ENCODE measurements at regions not wholly inside any gene's neighbourhood (a gene's known extent, or its start where the extent isn't known, plus 50 kb on each side); places are given as distances from the start of the nearest gene placed in this dataset.

GRCh38 chr6:3661390-3661789 is 90.1 kb downstream of the PXDC1 start:
- Histone ChIP-seq H4K20me1 (ENCODE audit: control insufficient read depth, insufficient read depth) (no peaks in the 10 kb centered on the region), H3K9me3 (replicated peaks; ENCODE audit: control insufficient read depth, insufficient read depth, low read length) (no peaks in the 10 kb centered on the region), H3K27me3 (replicated peaks in 1 of 2; ENCODE audit: control insufficient read depth in 2 of 2, insufficient read depth in 2 of 2, low read length in 1 of 2) (no peaks in the 10 kb centered on the region; a peak in 1 of 4 replicates), H3K4me2 (ENCODE audit: control insufficient read depth, insufficient read depth) (no peak overlapping the region), H3K4me1 (ENCODE audit: control insufficient read depth, insufficient read depth, low read length) (no peaks in the 10 kb centered on the region), H3K36me3 (ENCODE audit: control insufficient read depth in 2 of 2, insufficient read depth in 2 of 2, low read length in 1 of 2) (no peaks in the 10 kb centered on the region), H3K9ac (ENCODE audit: control insufficient read depth, insufficient read depth, low read length) (no peak overlapping the region), H2AFZ (ENCODE audit: control insufficient read depth, low read depth, low read length) (no peak overlapping the region), H3K4me3 (no peak overlapping the region), H3K27ac (ENCODE audit: control insufficient read depth, insufficient read depth) (no peak overlapping the region), H3K79me2 (ENCODE audit: control insufficient read depth, insufficient read depth, low read length) (no peaks in the 10 kb centered on the region)
- no TSS peak for BruUV-seq (replicated peaks)
- ChIA-PET POLR2A (no interaction called here), SMC1A (ENCODE audit: uncharacterized antibody, unreplicated experiment) (no interaction called here), RAD21 (ENCODE audit: unreplicated experiment) (no interaction called here), CTCF (interaction anchor here (0.5 kb wide), 1 partner anchor 51 kb away, joined by 3 read pairs; no protein-coding TSS in a partner anchor)
- FAIRE-seq, result no peak
- in situ Hi-C loops (cut with MboI), result no loop called here
- no peak for TF ChIP-seq EZH2 (IDR thresholded peaks at IDR 0.05; ENCODE audit: borderline replicate concordance, control insufficient read depth, low read depth, low read length)
- ATAC-seq, result no peak
- intact Hi-C loops (cut with micrococcal nuclease; ENCODE audit: unreplicated experiment), result no loop called here
- DNase-seq (ENCODE audit: low read depth, low spot score), result no peak
- WGBS (ENCODE audit: insufficient coverage, insufficient replicate concordance, low lambda C conversion rate, missing lambda C conversion rate), result 41% methylated on average over 12 of the region's 12 CpGs

GRCh38 chr6:3660473-3660872 is 91.0 kb downstream of the PXDC1 start:
- Histone ChIP-seq H3K4me3 (no peak overlapping the region), H3K79me2 (ENCODE audit: control insufficient read depth, insufficient read depth, low read length) (no peaks in the 10 kb centered on the region), H3K27ac (ENCODE audit: control insufficient read depth, insufficient read depth) (no peak overlapping the region), H3K4me2 (ENCODE audit: control insufficient read depth, insufficient read depth) (no peak overlapping the region), H3K36me3 (ENCODE audit: control insufficient read depth in 2 of 2, insufficient read depth in 2 of 2, low read length in 1 of 2) (no peaks in the 10 kb centered on the region), H3K9ac (ENCODE audit: control insufficient read depth, insufficient read depth, low read length) (no peak overlapping the region), H2AFZ (ENCODE audit: control insufficient read depth, low read depth, low read length) (no peak overlapping the region), H3K27me3 (replicated peaks in 1 of 2; ENCODE audit: control insufficient read depth in 2 of 2, insufficient read depth in 2 of 2, low read length in 1 of 2) (no peaks in the 10 kb centered on the region; a peak in 1 of 4 replicates), H3K9me3 (replicated peaks; ENCODE audit: control insufficient read depth, insufficient read depth, low read length) (no peaks in the 10 kb centered on the region), H4K20me1 (ENCODE audit: control insufficient read depth, insufficient read depth) (no peaks in the 10 kb centered on the region), H3K4me1 (ENCODE audit: control insufficient read depth, insufficient read depth, low read length) (no peaks in the 10 kb centered on the region)
- intact Hi-C loops (cut with micrococcal nuclease; ENCODE audit: unreplicated experiment), result no loop called here
- POLR2A ChIA-PET, result no interaction called here
- no peak for ATAC-seq
- SMC1A ChIA-PET (ENCODE audit: uncharacterized antibody, unreplicated experiment), result no interaction called here
- FAIRE-seq, result no peak
- DNase-seq (ENCODE audit: low read depth, low spot score), result no peak
- 2% methylated on average over 8 of the region's 8 CpGs for WGBS (ENCODE audit: insufficient coverage, insufficient replicate concordance, low lambda C conversion rate, missing lambda C conversion rate)
- RAD21 ChIA-PET (ENCODE audit: unreplicated experiment), result no interaction called here
- TF ChIP-seq IKZF2 (IDR thresholded peaks at IDR 0.05) (no peak), ZNF384 (IDR thresholded peaks at IDR 0.05; ENCODE audit: borderline replicate concordance, low read depth, low read length) (no peak), CHD4 (IDR thresholded peaks at IDR 0.05) (no peak), LARP7 (IDR thresholded peaks at IDR 0.05) (no peak), GATAD2B (conservative IDR thresholded peaks at IDR 0.05; ENCODE audit: low read depth) (no peak), MXI1 (IDR thresholded peaks at IDR 0.05; ENCODE audit: low read depth, low read length) (no peak), SMC3 (IDR thresholded peaks at IDR 0.05; ENCODE audit: borderline replicate concordance, low read length) (no peak), ZNF24 (IDR thresholded peaks at IDR 0.05) (no peak)
- CTCF ChIA-PET, result no interaction called here
- in situ Hi-C loops (cut with MboI), result no loop called here
- BruUV-seq (replicated peaks), result no TSS peak

Data from GM12878 (cell line).